Skeletal muscle satellite cell (primary cell): ENCODE measurements at regions not wholly inside any gene's neighbourhood (a gene's known extent, or its start where the extent isn't known, plus 50 kb on each side); places are given as distances from the start of the nearest gene placed in this dataset.
"Not testable (repeated sequence)": the region's sequence is repeated elsewhere in the genome, so short reads cannot be mapped to it uniquely, and the experiment has no call there.

Experiments
- H3K27me3 ChIP-seq: 2 replicates; pipeline ENCODE4 v1.7.0; 2013; ENCODE audit warnings: low read length; ENCODE audit not compliant: control insufficient read depth, insufficient read depth
- H3K36me3 ChIP-seq: 2 replicates; pipeline ENCODE4 v1.7.0; 2013; ENCODE audit warnings: mild to moderate bottlenecking, control low read depth, low read length; ENCODE audit not compliant: insufficient read depth
- H3K4me1 ChIP-seq: 2 replicates; pipeline ENCODE4 v1.7.0; 2013; ENCODE audit warnings: low read length; ENCODE audit not compliant: control insufficient read depth, insufficient read depth
- H3K4me2 ChIP-seq: 2 replicates; pipeline ENCODE4 v1.7.0; 2013; ENCODE audit warnings: mild to moderate bottlenecking, low read length
- H3K4me3 ChIP-seq: 2 replicates; pipeline ENCODE4 v1.7.0; 2013; ENCODE audit warnings: low read length
- H3K9ac ChIP-seq: 2 replicates; pipeline ENCODE4 v1.7.0; 2013; ENCODE audit warnings: mild to moderate bottlenecking, low read depth, low read length, moderate library complexity
- H3K9me3 ChIP-seq: replicated peaks from 2 replicates; pipeline ENCODE4 v1.7.0; 2013; ENCODE audit warnings: mild to moderate bottlenecking, control low read depth, low read length

DNA sequence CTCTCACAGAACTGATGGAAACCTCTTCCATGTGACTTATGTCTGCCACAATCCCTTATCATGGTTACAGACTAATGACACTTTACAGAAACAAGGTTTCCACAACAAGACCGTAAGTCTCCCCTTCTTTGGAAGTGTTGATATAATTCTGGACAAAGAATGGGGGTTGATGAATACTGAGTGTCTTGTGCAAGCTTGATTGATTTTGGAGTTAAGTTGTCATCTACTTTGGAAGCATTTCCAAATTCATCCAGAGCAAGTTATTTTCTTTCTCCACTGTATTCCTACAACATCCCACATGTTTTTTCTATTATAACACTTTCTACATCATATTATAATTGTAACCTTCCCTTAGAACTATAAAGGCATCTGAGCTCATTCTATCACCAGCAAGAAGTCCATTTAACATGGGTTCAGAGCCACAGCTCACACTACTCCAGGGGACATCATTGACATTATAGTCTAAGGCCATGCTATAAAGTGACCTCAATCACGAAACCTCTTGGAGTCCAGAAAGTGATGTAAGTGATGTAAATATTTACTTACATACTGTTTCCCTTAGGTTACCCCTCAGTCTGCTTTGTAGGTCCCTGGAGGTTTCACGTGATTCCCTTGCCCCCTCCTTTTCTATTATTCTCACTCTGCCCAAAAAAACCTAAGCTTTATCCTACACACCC lies 125.7 kb upstream of the PBX1 start:
- no peak overlapping the region for H3K4me3 ChIP-seq
- no peaks in the 10 kb centered on the region for H3K4me1 ChIP-seq
- H3K9ac ChIP-seq = no peak overlapping the region
- H3K36me3 ChIP-seq = no peaks in the 10 kb centered on the region
- no peaks in the 10 kb centered on the region for H3K27me3 ChIP-seq
- H3K4me2 ChIP-seq = no peak overlapping the region
- H3K9me3 ChIP-seq = no peaks in the 10 kb centered on the region

DNA sequence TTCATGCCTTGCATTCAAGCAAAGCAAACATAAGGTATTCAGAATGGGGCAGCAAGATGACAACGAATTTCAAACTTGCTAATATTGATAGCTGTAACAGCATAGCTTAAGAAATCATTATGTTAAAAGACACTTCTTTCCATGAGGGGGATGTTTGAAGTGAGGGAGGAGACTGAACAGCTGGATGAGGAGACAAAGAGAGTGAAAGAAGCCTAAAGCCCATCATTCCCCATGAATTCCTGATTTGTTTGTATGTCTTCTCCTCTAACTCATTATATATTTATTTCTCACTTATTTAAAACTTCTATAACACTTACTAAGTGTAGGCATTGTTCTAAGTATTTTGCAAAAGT lies 125.2 kb upstream of the PBX1 start:
- Histone ChIP-seq H3K4me2 (no peak overlapping the region), H3K9me3 (no peaks in the 10 kb centered on the region), H3K36me3 (no peaks in the 10 kb centered on the region), H3K4me1 (no peaks in the 10 kb centered on the region), H3K27me3 (no peaks in the 10 kb centered on the region), H3K9ac (no peak overlapping the region), H3K4me3 (no peak overlapping the region)

DNA sequence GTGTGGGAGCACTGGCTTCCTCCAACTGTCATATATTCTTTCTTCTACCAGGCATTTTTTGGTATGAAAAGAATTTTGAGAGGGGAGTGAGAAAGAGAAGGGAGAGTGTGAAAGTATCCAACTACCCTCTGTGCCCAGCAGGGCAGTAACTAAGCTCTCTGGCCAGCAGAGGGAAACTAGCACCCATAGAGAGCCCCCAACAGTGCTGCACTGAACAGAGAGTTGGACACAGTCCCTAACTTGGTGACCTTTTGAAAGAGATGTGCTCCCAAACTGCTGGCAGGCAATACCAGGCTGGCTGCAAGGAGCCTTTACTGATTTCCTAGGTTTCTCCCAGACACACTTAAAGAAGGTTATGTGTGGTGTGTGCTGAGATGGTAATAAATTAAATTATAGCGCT lies 118.8 kb upstream of the PBX1 start:
- H3K4me3 ChIP-seq = no peak overlapping the region

DNA sequence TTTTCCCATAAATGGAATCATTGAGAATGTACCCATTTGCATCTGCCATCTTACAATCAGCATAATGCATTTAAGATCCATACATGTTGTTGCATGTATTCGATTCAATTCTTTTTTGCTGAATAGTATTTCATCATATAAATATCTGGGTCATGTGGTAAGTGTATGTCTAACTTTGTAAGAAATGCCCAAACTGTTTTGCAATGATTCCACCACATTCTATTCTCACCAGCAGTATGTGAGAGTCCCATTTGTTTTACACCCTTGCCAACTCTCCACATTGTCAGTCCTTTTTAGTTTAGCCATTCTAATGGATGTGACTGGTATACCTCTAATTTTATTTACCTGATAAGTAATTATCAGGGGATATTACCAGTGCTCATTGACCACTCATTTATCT lies 115.8 kb upstream of the PBX1 start:
- no peaks in the 10 kb centered on the region for H3K27me3 ChIP-seq
- H3K4me3 ChIP-seq = no peak overlapping the region
- H3K4me2 ChIP-seq = no peak overlapping the region
- H3K9me3 ChIP-seq = no peaks in the 10 kb centered on the region
- no peak overlapping the region for H3K9ac ChIP-seq
- no peaks in the 10 kb centered on the region for H3K36me3 ChIP-seq
- H3K4me1 ChIP-seq = no peaks in the 10 kb centered on the region

More for the DNA sequence above, 118.8 kb upstream of the PBX1 start:
- Histone ChIP-seq H3K9me3 (no peaks in the 10 kb centered on the region), H3K27me3 (no peaks in the 10 kb centered on the region), H3K9ac (no peak overlapping the region), H3K4me2 (no peak overlapping the region), H3K36me3 (no peaks in the 10 kb centered on the region), H3K4me1 (no peaks in the 10 kb centered on the region)

DNA sequence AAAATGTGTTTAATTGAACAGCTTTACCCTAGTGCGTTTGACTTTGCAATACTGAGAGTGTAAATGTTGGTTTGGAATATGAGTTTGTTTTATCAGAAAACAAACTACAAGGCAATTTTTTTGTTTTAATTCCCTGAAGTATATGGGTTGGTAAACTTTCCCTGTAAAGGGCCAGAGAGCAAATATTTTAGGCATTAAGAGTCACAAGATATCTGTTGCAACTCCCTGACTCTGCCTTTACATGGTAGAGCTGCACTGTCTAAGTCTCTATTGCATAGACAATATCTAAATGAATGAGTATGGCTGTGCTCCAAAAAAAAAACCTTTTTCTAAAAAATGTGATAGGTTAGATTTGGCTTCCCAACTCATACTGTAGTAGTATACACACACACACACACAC lies 115.1 kb upstream of the PBX1 start:
- Histone ChIP-seq H3K36me3 (no peaks in the 10 kb centered on the region), H3K9me3 (no peaks in the 10 kb centered on the region), H3K4me1 (no peaks in the 10 kb centered on the region), H3K4me3 (no peak overlapping the region), H3K27me3 (no peaks in the 10 kb centered on the region), H3K9ac (no peak overlapping the region), H3K4me2 (no peak overlapping the region)

DNA sequence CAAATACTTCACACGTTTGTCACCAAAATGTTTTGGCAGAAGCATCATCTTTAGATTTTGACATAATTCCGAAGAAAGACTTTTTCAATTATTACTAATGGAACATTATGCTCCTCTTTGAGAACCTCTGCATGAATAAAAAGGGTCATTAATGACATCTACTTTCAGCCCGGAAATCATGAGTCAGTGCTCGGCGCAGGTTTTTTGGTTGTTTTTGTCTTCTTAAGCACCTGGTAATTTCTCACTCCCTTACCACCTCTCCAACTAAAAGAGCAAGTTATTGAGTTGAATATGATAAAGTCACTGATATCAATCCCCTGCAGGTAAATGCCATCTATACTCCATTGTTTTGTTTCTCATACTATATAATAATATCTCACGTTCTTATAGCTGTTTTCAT lies 113.0 kb upstream of the PBX1 start:
- no peak overlapping the region for H3K4me2 ChIP-seq
- no peaks in the 10 kb centered on the region for H3K4me1 ChIP-seq
- no peak overlapping the region for H3K9ac ChIP-seq
- no peaks in the 10 kb centered on the region for H3K36me3 ChIP-seq
- H3K9me3 ChIP-seq = no peaks in the 10 kb centered on the region
- H3K4me3 ChIP-seq = no peak overlapping the region
- no peaks in the 10 kb centered on the region for H3K27me3 ChIP-seq

DNA sequence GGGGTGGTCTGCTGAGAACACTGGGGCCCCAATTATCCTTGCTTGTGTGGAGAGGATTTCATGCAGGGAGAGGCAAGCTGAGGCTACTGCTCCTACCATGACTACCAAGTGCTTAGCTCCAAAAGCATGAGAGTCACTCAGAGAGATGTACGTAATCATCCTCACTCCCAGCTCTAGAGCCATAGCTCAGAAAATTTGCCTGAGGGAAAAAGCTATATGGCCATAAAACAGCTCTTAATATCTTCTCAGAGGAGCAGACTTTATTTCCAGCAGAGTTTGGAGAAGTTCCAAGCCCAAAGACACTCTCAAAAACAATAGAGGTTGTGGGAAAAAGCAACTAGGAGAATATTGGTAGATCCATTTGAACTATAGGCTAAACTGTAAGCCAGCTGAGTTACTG lies 106.4 kb upstream of the PBX1 start:
- H3K36me3 ChIP-seq = no peaks in the 10 kb centered on the region
- no peak overlapping the region for H3K4me2 ChIP-seq
- H3K27me3 ChIP-seq = no peaks in the 10 kb centered on the region
- no peaks in the 10 kb centered on the region for H3K4me1 ChIP-seq
- H3K4me3 ChIP-seq = no peak overlapping the region
- H3K9ac ChIP-seq = no peak overlapping the region
- no peaks in the 10 kb centered on the region for H3K9me3 ChIP-seq

DNA sequence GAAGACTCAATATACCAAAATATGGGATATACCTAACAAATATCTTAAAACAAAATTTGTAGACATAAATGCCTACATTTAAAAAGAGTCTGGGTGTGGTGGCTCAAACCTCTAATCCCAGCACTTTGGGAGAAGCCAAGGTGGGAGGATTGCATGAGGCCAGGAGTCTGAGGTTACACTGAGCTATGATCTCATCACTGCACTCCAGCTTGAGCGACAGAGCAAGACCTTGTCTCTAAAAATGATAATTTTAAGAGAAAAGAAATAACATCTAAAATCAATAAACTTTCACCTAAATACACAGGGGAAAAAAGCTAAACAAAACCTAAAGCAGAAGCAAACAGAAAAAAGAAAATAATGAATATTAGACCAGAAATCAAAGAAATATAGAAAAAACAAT lies 102.7 kb upstream of the PBX1 start:
- Histone ChIP-seq H3K4me3 (no peak overlapping the region), H3K4me1 (no peaks in the 10 kb centered on the region), H3K9me3 (no peaks in the 10 kb centered on the region), H3K27me3 (no peaks in the 10 kb centered on the region), H3K36me3 (no peaks in the 10 kb centered on the region), H3K4me2 (no peak overlapping the region), H3K9ac (no peak overlapping the region)

DNA sequence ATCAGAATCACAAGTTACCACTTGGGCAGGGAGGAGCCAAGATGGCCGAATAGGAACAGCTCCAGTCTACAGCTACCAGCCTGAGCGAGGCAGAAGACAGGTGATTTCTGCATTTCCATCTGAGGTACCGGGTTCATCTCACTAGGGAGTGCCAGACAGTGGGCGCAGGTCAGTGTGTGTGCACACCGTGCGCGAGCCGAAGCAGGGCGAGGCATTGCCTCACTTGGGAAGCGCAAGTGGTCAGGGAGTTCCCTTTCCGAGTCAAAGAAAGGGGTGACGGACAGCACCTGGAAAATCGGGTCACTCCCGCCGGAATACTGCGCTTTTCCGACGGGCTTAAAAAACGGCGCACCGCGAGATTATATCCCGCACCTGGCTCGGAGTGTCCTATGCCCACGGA lies 99.8 kb upstream of the PBX1 start:
- not testable (repeated sequence) for H3K4me1 ChIP-seq, H3K27me3 ChIP-seq, H3K9ac ChIP-seq, H3K4me2 ChIP-seq, H3K9me3 ChIP-seq, H3K4me3 ChIP-seq, H3K36me3 ChIP-seq

DNA sequence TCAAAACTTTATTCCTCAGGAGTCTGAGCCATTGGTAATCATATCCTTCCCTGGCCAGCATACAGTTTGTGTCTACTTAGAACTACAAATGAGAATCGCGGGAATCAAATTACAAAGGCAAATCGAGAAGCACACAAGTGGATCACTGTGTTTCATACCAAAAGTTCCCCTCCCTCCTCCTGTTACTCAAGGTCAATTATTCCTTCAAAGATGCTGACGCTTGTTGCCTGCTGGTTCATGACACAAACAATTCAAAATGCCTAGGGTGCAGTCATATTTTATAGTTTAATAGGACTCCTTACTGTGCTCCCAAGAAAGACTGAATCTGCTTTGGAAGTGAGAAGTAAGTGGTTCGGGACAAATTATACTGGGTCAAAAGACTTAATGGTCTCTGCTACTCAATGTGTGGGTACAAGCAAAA lies 93.0 kb upstream of the PBX1 start:
- H3K27me3 ChIP-seq = no peaks in the 10 kb centered on the region
- H3K9ac ChIP-seq = no peak overlapping the region
- H3K4me2 ChIP-seq = no peak overlapping the region
- H3K4me3 ChIP-seq = no peak overlapping the region
- no peaks in the 10 kb centered on the region for H3K4me1 ChIP-seq
- no peaks in the 10 kb centered on the region for H3K9me3 ChIP-seq
- H3K36me3 ChIP-seq = no peaks in the 10 kb centered on the region

DNA sequence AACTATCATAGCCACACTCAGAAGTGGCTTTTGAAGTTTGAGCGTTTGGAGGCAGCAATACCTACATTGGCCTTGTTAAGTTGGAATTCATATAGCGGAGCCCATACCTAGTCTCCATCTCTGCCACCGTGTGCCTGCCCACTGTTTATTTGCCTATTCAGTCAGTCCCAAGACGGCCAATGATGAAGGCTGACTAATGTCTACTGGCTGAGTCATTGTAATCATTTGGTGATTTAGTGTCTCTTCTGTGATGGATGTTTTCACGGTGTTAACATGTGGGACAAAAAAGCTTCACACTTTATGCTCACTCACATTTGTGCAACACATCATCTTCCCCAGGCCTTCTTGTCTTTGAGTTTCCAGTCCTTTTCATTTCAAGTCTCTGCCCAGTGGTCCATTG lies 92.6 kb upstream of the PBX1 start:
- no peaks in the 10 kb centered on the region for H3K27me3 ChIP-seq
- H3K36me3 ChIP-seq = no peaks in the 10 kb centered on the region
- H3K4me2 ChIP-seq = no peak overlapping the region
- H3K4me3 ChIP-seq = no peak overlapping the region
- no peak overlapping the region for H3K9ac ChIP-seq
- H3K9me3 ChIP-seq = no peaks in the 10 kb centered on the region
- no peaks in the 10 kb centered on the region for H3K4me1 ChIP-seq

DNA sequence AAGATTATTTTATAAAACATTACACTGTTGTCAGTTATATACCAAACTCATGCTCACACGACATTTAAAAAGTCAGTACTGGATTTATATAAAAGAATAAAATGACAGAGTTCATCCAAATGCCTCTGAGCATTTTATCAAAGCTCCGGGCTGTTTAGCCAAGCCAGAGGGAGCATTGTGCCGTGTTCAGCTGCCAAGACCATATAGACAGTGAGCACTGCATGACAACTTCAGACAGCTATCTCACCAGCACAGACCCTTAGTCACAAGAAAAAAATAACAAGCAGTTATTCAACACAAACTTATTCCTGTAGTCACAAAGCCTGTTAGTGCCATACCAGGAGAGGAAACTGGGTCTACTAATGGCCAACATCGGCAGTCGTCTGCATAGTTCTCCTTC lies 88.0 kb upstream of the PBX1 start:
- H3K27me3 ChIP-seq = no peaks in the 10 kb centered on the region
- no peak overlapping the region for H3K4me2 ChIP-seq
- no peaks in the 10 kb centered on the region for H3K9me3 ChIP-seq
- H3K36me3 ChIP-seq = no peaks in the 10 kb centered on the region
- H3K9ac ChIP-seq = no peak overlapping the region
- no peaks in the 10 kb centered on the region for H3K4me1 ChIP-seq
- no peak overlapping the region for H3K4me3 ChIP-seq
